ENCODE measurements at regions not wholly inside any gene's neighbourhood (a gene's known extent, or its start where the extent isn't known, plus 50 kb on each side); places are given as distances from the start of the nearest gene placed in this dataset.
A peak's percentile ranks its signal among the peaks of the same experiment; 100 is the strongest.

DNA sequence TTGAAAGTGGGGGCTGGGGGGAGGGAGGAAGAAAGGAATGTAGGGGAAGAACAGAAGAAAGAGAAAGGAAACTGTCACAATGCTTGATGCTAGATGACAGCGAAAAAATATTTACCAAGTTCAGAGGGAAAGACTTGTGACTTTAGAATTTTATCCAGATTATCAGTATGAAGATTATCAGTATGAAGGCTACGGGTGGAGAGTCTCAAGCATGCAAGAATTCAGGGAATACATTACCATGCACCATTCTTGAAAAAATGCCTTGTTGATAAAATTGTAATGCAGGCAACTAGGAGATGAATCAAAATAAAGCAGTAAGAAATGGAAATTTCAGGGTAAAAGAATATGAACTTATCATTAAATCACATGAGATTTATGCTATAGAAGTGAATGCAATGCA is 376.8 kb downstream of the PCNX1 start:
- no peak for TF ChIP-seq CTCF (IDR thresholded peaks at IDR 0.05; ENCODE audit: extremely low read depth, insufficient read depth, missing control alignments)
- in situ Hi-C loops (cut with MboI; ENCODE audit: low pct_unique_long_range_greater_than_20kb, low sequenced_read_pairs, unreplicated experiment): no loop called here
- no peak for DNase-seq (ENCODE audit: low spot score)

GRCh38 chr14:71286126-71286525 is 378.9 kb downstream of the PCNX1 start:
- in situ Hi-C loops (cut with MboI; ENCODE audit: low pct_unique_long_range_greater_than_20kb, low sequenced_read_pairs, unreplicated experiment): no loop called here
- no peak for TF ChIP-seq CTCF (IDR thresholded peaks at IDR 0.05; ENCODE audit: extremely low read depth, insufficient read depth, missing control alignments)
- DNase-seq (ENCODE audit: low spot score): no peak

DNA sequence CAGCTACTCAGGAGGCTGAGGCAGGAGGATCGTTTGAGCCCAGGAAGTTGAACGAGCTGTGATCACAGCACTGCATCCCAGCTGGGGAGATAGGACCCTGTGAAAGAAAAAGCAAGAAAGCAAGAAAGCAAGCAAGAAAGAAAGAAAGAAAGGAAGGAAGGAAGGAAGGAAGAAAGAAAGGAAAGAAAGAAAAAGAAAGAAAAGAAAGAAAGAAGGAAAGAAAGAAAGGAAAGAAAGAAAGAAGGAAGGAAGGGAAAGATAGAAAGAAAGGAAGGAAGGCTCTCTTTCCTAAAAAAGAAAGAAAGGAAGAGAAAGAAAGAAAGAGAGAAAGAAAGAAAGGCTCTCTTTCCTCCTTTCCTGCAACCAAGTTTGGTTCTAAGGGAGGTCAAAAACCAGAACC is 380.3 kb downstream of the PCNX1 start:
- DNase-seq (ENCODE audit: low spot score): no peak
- in situ Hi-C loops (cut with MboI; ENCODE audit: low pct_unique_long_range_greater_than_20kb, low sequenced_read_pairs, unreplicated experiment): no loop called here
- no peak for TF ChIP-seq CTCF (IDR thresholded peaks at IDR 0.05; ENCODE audit: extremely low read depth, insufficient read depth, missing control alignments)

DNA sequence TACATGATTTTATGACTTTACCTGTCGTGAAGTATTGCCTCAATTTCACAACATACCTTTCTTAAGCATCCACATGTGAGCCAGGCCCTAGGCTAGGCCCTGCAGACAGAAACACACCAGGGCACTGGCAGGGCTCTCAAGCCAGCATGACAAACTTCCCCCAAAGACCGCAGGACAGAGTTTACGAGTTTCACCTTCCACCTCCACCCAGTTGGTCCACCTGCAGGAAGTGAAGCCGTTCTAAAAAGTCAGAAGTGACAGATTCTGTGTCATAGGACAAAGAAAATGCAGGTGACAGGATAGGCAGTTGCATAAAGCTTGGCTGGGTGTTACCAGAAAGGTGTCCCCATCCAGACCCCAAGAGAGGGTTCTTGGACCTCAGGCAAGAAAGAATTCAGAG is 382.3 kb downstream of the PCNX1 start:
- DNase-seq (ENCODE audit: low spot score): no peak
- in situ Hi-C loops (cut with MboI; ENCODE audit: low pct_unique_long_range_greater_than_20kb, low sequenced_read_pairs, unreplicated experiment): no loop called here
- no peak for TF ChIP-seq CTCF (IDR thresholded peaks at IDR 0.05; ENCODE audit: extremely low read depth, insufficient read depth, missing control alignments)

DNA sequence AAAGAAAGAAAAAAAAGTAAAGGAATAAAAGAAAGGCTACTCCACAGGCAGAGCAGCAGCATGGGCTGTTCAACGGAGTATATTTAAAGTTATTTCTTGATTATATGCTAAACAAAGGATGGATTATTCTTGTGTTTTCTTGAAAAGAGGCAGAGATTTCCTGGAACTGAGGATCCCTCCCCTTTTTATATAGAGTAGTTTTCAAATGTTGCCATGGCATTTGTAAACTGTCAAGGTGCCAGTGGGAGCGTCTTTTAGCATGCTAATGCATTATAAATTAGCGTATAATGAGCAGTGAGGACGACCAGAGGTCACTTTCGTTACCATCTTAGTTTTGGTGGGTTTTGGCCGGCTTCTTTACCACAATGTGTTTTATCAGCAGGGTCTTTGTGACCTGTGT is 383.0 kb downstream of the PCNX1 start:
- in situ Hi-C loops (cut with MboI; ENCODE audit: low pct_unique_long_range_greater_than_20kb, low sequenced_read_pairs, unreplicated experiment): loop anchor here (10.0 kb wide), 1 partner anchor 126 kb away; no protein-coding TSS in a partner anchor
- no peak for DNase-seq (ENCODE audit: low spot score)
- no peak for TF ChIP-seq CTCF (IDR thresholded peaks at IDR 0.05; ENCODE audit: extremely low read depth, insufficient read depth, missing control alignments)

- in situ Hi-C loops (cut with MboI; ENCODE audit: low pct_unique_long_range_greater_than_20kb, low sequenced_read_pairs, unreplicated experiment): loop anchor here (10.0 kb wide), 1 partner anchor 126 kb away; no protein-coding TSS in a partner anchor
- DNase-seq (ENCODE audit: low spot score): peak; percentile 38
- TF ChIP-seq CTCF (IDR thresholded peaks at IDR 0.05; ENCODE audit: extremely low read depth, insufficient read depth, missing control alignments): no peak
Observed at GRCh38 chr14:71290960-71291466, 383.8 kb downstream of the PCNX1 start.

- no peak for TF ChIP-seq CTCF (IDR thresholded peaks at IDR 0.05; ENCODE audit: extremely low read depth, insufficient read depth, missing control alignments)
- DNase-seq (ENCODE audit: low spot score): no peak
- in situ Hi-C loops (cut with MboI; ENCODE audit: low pct_unique_long_range_greater_than_20kb, low sequenced_read_pairs, unreplicated experiment): loop anchor here (10.0 kb wide), 1 partner anchor 131 kb away; no protein-coding TSS in a partner anchor
Observed at GRCh38 chr14:71296184-71296583, 388.9 kb downstream of the PCNX1 start.
